RWPE1 (cell line): ENCODE measurements at regions not wholly inside any gene's neighbourhood (a gene's known extent, or its start where the extent isn't known, plus 50 kb on each side); places are given as distances from the start of the nearest gene placed in this dataset.
"Not testable (repeated sequence)": the region's sequence is repeated elsewhere in the genome, so short reads cannot be mapped to it uniquely, and the experiment has no call there.

Experiments
- CTCF ChIA-PET: fragments of 350-600 bp; sonication (Branson Sonifier 250); formaldehyde crosslinking; extraction: SDS; loops from one replicate; lab custom pipeline; 2021; lab: Yijun Ruan, JAX
- POLR2A ChIA-PET: fragments of 400-600 bp; formaldehyde crosslinking; extraction: SDS; loops from one replicate; lab custom pipeline; 2020; ENCODE audit warnings: antibody characterized with exemption; ENCODE audit not compliant: low non-redundant PET; lab: Yijun Ruan, JAX
- DNase-seq: peaks from one replicate; pipeline ENCODE4 v3.0.0; 2012; ENCODE audit warnings: low spot score
- H3K27ac ChIP-seq: fragments of 450-650 bp; 2 replicates; pipeline ENCODE4 v1.5.1; 2017
- CTCF ChIP-seq: fragments of 450-650 bp; conservative IDR thresholded peaks from 2 replicates; pipeline ENCODE4 v1.5.1; 2017; ENCODE audit warnings: low read depth, mild to moderate bottlenecking

- no peak for TF ChIP-seq CTCF
- ChIA-PET CTCF (no interaction called here), POLR2A (no interaction called here)
Measured at GRCh38 chr4:170698334-170698733, 608.6 kb upstream of the AADAT start.

GRCh38 chr4:170697845-170698244 is 608.1 kb upstream of the AADAT start:
- H3K27ac ChIP-seq = no peak overlapping the region
- DNase-seq = no peak
- ChIA-PET CTCF (no interaction called here), POLR2A (no interaction called here)
- no peak for TF ChIP-seq CTCF

More at GRCh38 chr4:170698334-170698733, 608.6 kb upstream of the AADAT start:
- H3K27ac ChIP-seq = no peak overlapping the region
- no peak for DNase-seq

GRCh38 chr4:170697045-170697444 is 607.3 kb upstream of the AADAT start:
- POLR2A ChIA-PET = no interaction called here
- no peak for TF ChIP-seq CTCF
- DNase-seq = no peak
- H3K27ac ChIP-seq = no peak overlapping the region
- CTCF ChIA-PET = no interaction called here

GRCh38 chr4:170691168-170691567 is 601.4 kb upstream of the AADAT start:
- ChIA-PET CTCF (no interaction called here), POLR2A (no interaction called here)
- no peak for TF ChIP-seq CTCF
- DNase-seq = no peak
- no peak overlapping the region for H3K27ac ChIP-seq

- ChIA-PET CTCF (interaction anchor here (0.6 kb wide), 1 partner anchor 12 kb away, joined by 3 read pairs; no protein-coding TSS in a partner anchor), POLR2A (no interaction called here)
- DNase-seq = no peak
- no peak overlapping the region for H3K27ac ChIP-seq
- TF ChIP-seq CTCF = no peak
Measured at GRCh38 chr4:170687751-170688150, 598.0 kb upstream of the AADAT start.

GRCh38 chr4:170685701-170686100 is 595.9 kb upstream of the AADAT start:
- DNase-seq, POLR2A ChIA-PET, CTCF ChIA-PET, H3K27ac ChIP-seq: not testable (repeated sequence)

- DNase-seq = no peak
- ChIA-PET CTCF (interaction anchor here (0.6 kb wide), 1 partner anchor 121 kb away, joined by 3 read pairs; no protein-coding TSS in a partner anchor), POLR2A (no interaction called here)
- TF ChIP-seq CTCF = no peak
- no peak overlapping the region for H3K27ac ChIP-seq
Measured at GRCh38 chr4:170682558-170683294, 593.0 kb upstream of the AADAT start.

GRCh38 chr4:170682087-170682486 is 592.3 kb upstream of the AADAT start:
- DNase-seq, POLR2A ChIA-PET, CTCF ChIA-PET, H3K27ac ChIP-seq: not testable (repeated sequence)
